IMR-90 (cell line): ENCODE measurements at regions not wholly inside any gene's neighbourhood (a gene's known extent, or its start where the extent isn't known, plus 50 kb on each side); places are given as distances from the start of the nearest gene placed in this dataset.

ENCODE experiments used
- ATAC-seq: fragments of 200-7000 bp; cut with Tn5 transposase; 2 replicates; pipeline ENCODE4 v1.9.1; 2020; ENCODE audit warnings: low read depth, mild to moderate bottlenecking, moderate library complexity
- BruUV-seq: library from RNA; stranded (reverse); fragments of 400-500 nt; replicated peaks from 2 replicates; lab custom pipeline; 2021; lab: Mats Ljungman, UMichigan
- CTCF ChIA-PET: fragments of 300-600 bp; formaldehyde crosslinking; extraction: SDS; loops from one replicate; lab custom pipeline; 2021; ENCODE audit warnings: antibody characterized with exemption; lab: Yijun Ruan, JAX
- POLR2A ChIA-PET: fragments of 300-600 bp; sonication (Branson Sonifier 250); formaldehyde crosslinking; loops from one replicate; lab custom pipeline; 2022; ENCODE audit warnings: antibody characterized with exemption; ENCODE audit not compliant: unreplicated experiment; lab: Charles Lee
- DNase-seq: peaks from one replicate; pipeline ENCODE4 v3.0.0; 2013
- H2AFZ ChIP-seq: replicated peaks from 2 replicates; pipeline ENCODE3; 2013; ENCODE audit warnings: low read length, mild to moderate bottlenecking; ENCODE audit not compliant: poor library complexity
- H2AK5ac ChIP-seq: 2 replicates; pipeline ENCODE4 v1.6.1; 2013; ENCODE audit warnings: low read depth, low read length, inconsistent platforms
- H2AK9ac ChIP-seq: replicated peaks from 2 replicates; pipeline ENCODE3; 2013; ENCODE audit warnings: mild to moderate bottlenecking, low read depth, low read length, moderate library complexity; ENCODE audit not compliant: poor library complexity
- H2BK120ac ChIP-seq: 2 replicates; pipeline ENCODE4 v1.6.1; 2013; ENCODE audit warnings: low read depth, low read length, inconsistent platforms
- H2BK15ac ChIP-seq: 3 replicates; pipeline ENCODE4 v1.6.1; 2013; ENCODE audit warnings: low read depth, low read length, inconsistent platforms
- H2BK20ac ChIP-seq: 2 replicates; pipeline ENCODE4 v1.6.1; 2013; ENCODE audit warnings: low read depth, mild to moderate bottlenecking, inconsistent platforms, low read length, moderate library complexity
- H2BK5ac ChIP-seq: 2 replicates; pipeline ENCODE4 v1.6.1; 2013; ENCODE audit warnings: mild to moderate bottlenecking, low read depth, low read length, inconsistent platforms; ENCODE audit not compliant: poor library complexity, severe bottlenecking
- H3K14ac ChIP-seq: replicated peaks from 2 replicates; pipeline ENCODE4 v1.6.1; 2013; ENCODE audit warnings: low read depth, low read length, inconsistent platforms
- H3K18ac ChIP-seq: 2 replicates; pipeline ENCODE4 v1.6.1; 2013; ENCODE audit warnings: low read depth, low read length, control low read depth
- H3K23ac ChIP-seq: 2 replicates; pipeline ENCODE4 v1.6.1; 2013; ENCODE audit warnings: low read depth, low read length, inconsistent platforms
- H3K27ac ChIP-seq: 2 replicates; pipeline ENCODE4 v1.5.1; 2013; ENCODE audit warnings: mild to moderate bottlenecking, control low read depth, low read length; ENCODE audit not compliant: insufficient read depth
- H3K27me3 ChIP-seq: 2 replicates; pipeline ENCODE4 v1.6.1; 2013; ENCODE audit warnings: low read length; ENCODE audit not compliant: control insufficient read depth, insufficient read depth
- H3K36me3 ChIP-seq: 2 replicates; pipeline ENCODE4 v1.6.1; 2013; ENCODE audit warnings: low read length, mixed read lengths; ENCODE audit not compliant: control insufficient read depth, insufficient read depth
- H3K4ac ChIP-seq: 2 replicates; pipeline ENCODE4 v1.6.1; 2013; ENCODE audit warnings: low read depth, low read length, inconsistent platforms
- H3K4me1 ChIP-seq: 2 replicates; pipeline ENCODE4 v1.6.1; 2013; ENCODE audit warnings: low read length, mixed read lengths; ENCODE audit not compliant: control insufficient read depth, insufficient read depth
- H3K4me2 ChIP-seq: 2 replicates; pipeline ENCODE4 v1.6.1; 2013; ENCODE audit warnings: low read depth, mild to moderate bottlenecking, control low read depth, low read length, moderate library complexity
- H3K4me3 ChIP-seq: 2 replicates; pipeline ENCODE4 v1.5.1; 2013; ENCODE audit warnings: low read depth, mild to moderate bottlenecking, control low read depth, low read length, moderate library complexity; ENCODE audit not compliant: insufficient read depth
- H3K56ac ChIP-seq: 2 replicates; pipeline ENCODE4 v1.6.1; 2013; ENCODE audit warnings: low read length, inconsistent platforms; ENCODE audit not compliant: insufficient read depth; ENCODE audit errors: extremely low read depth
- H3K79me1 ChIP-seq, 2 experiments: 2 replicates each; pipeline ENCODE4 v1.6.1; 2013; ENCODE audit warnings: low read length in 2 of 2, inconsistent platforms in 1 of 2, low read depth in 1 of 2
- H3K9ac ChIP-seq: 2 replicates; pipeline ENCODE4 v1.6.1; 2013; ENCODE audit warnings: low read depth, low read length, control low read depth
- H3K9me1 ChIP-seq: 2 replicates; pipeline ENCODE4 v1.6.1; 2013; ENCODE audit warnings: low read length, inconsistent platforms; ENCODE audit not compliant: insufficient read depth
- H3K9me3 ChIP-seq: 2 replicates; pipeline ENCODE4 v1.6.1; 2013; ENCODE audit warnings: low read length; ENCODE audit not compliant: control insufficient read depth, insufficient read depth
- H4K20me1 ChIP-seq: 2 replicates; pipeline ENCODE4 v1.6.1; 2013; ENCODE audit warnings: low read length, inconsistent platforms; ENCODE audit not compliant: insufficient read depth
- H4K5ac ChIP-seq: 2 replicates; pipeline ENCODE4 v1.6.1; 2013; ENCODE audit warnings: mild to moderate bottlenecking, low read depth, low read length, control low read depth
- H4K8ac ChIP-seq, 2 experiments: 2 replicates each; pipeline ENCODE4 v1.6.1; 2013; ENCODE audit warnings: low read depth in 2 of 2, low read length in 2 of 2, control low read depth in 1 of 2, inconsistent platforms in 1 of 2
- H4K91ac ChIP-seq: 2 replicates; pipeline ENCODE4 v1.6.1; 2013; ENCODE audit warnings: low read depth, low read length, inconsistent platforms; ENCODE audit not compliant: insufficient read depth
- BHLHE40 ChIP-seq: fragments of 150-350 bp; IDR thresholded peaks from 2 replicates; pipeline ENCODE4 v1.6.1; 2016; ENCODE audit warnings: mild to moderate bottlenecking, low read depth, low read length
- CEBPB ChIP-seq: IDR thresholded peaks from 2 replicates; pipeline ENCODE4 v1.6.1; 2012; ENCODE audit warnings: low read depth, low read length, improper control_type of control experiment
- CHD1 ChIP-seq: IDR thresholded peaks from 2 replicates; pipeline ENCODE4 v1.6.1; 2012; ENCODE audit warnings: low read depth, low read length, improper control_type of control experiment
- CTCF ChIP-seq: conservative IDR thresholded peaks from 2 replicates; pipeline ENCODE4 v1.5.1; 2012; ENCODE audit warnings: mild to moderate bottlenecking, low read depth, low read length, improper control_type of control experiment
- ELK1 ChIP-seq: fragments of 150-350 bp; IDR thresholded peaks from 2 replicates; pipeline ENCODE4 v1.6.1; 2016; ENCODE audit warnings: low read depth, mild to moderate bottlenecking, low read length, moderate library complexity, borderline replicate concordance
- FOS ChIP-seq: fragments of 150-350 bp; IDR thresholded peaks from 2 replicates; pipeline ENCODE4 v1.6.1; 2016; ENCODE audit warnings: low read depth, low read length
- MAFK ChIP-seq: IDR thresholded peaks from 2 replicates; pipeline ENCODE4 v1.6.1; 2012; ENCODE audit warnings: low read depth, low read length, improper control_type of control experiment
- MAZ ChIP-seq: IDR thresholded peaks from 2 replicates; pipeline ENCODE4 v1.6.1; 2012; ENCODE audit warnings: low read depth, mild to moderate bottlenecking, low read length, improper control_type of control experiment, moderate library complexity, borderline replicate concordance
- RAD21 ChIP-seq: IDR thresholded peaks from 2 replicates; pipeline ENCODE4 v1.6.1; 2012; ENCODE audit warnings: low read length, improper control_type of control experiment
- RCOR1 ChIP-seq: IDR thresholded peaks from 2 replicates; pipeline ENCODE4 v1.6.1; 2012; ENCODE audit warnings: mild to moderate bottlenecking, low read length, improper control_type of control experiment; ENCODE audit not compliant: insufficient replicate concordance
- RFX5 ChIP-seq: IDR thresholded peaks from 2 replicates; pipeline ENCODE4 v1.8.0; 2012; ENCODE audit warnings: low read depth, mild to moderate bottlenecking, low read length, moderate library complexity
- SMC3 ChIP-seq: fragments of 150-350 bp; IDR thresholded peaks from 2 replicates; pipeline ENCODE4 v1.6.1; 2016; ENCODE audit warnings: low read depth, mild to moderate bottlenecking, antibody characterized with exemption, low read length, moderate library complexity
- WGBS, 2 experiments: methylation state at CpG; one replicate each; pipeline versions ENCODE4 v1.1.5 to v1.1.7; 2013; ENCODE audit warnings: missing lambda C conversion rate in 2 of 2; ENCODE audit not compliant: insufficient read length in 1 of 2; ENCODE audit errors: extremely low coverage in 2 of 2; 5-methylcytosine and 5-hydroxymethylcytosine counted together
- dilution Hi-C: fragments of 300-500 bp; cut with HindIII; formaldehyde crosslinking; loops from one replicate; pipeline ENCODE4 v1.14.3; 2018; ENCODE audit warnings: low sequenced_read_pairs; ENCODE audit not compliant: unreplicated experiment
- in situ Hi-C: fragments of 300-500 bp; cut with MboI; formaldehyde crosslinking; loops from 3 replicates; pipeline ENCODE4 v1.14.3; 2019; ENCODE audit warnings: low sequenced_read_pairs, inconsistent platforms, mixed read lengths
- intact Hi-C: fragments of 100-400 bp; cut with micrococcal nuclease; formaldehyde crosslinking; loops from 2 replicates; pipeline ENCODE4 v1.10.0; 2022
- TF ChIP-seq, protein P1 (sequence below): fragments of 150-350 bp; IDR thresholded peaks from 2 replicates; pipeline ENCODE4 v1.6.1; 2017; ENCODE audit warnings: mild to moderate bottlenecking, antibody characterized with exemption, low read length, low read depth

DNA sequence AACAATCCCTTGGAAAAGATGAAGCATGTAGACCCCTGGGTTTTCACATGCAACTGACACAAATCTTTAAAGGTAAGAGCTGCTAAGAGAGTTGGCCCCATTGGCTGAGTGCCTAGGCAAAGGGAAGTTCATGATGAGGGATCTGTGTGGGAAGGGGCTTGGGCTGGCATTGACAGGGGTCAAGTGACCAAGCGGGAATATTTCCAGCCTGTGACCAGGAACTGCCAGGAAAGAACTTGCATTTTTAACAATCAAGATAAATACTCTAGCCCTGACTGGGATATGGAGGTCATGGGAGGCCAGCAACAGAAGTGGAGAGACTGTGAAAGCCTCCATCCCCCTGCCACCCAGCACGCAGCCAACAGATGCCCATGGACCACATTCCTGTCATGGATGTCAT is 361.1 kb upstream of the ATP10A start:
- Histone ChIP-seq H3K4me1 (no peaks in the 10 kb centered on the region), H2BK20ac (no peak overlapping the region), H2BK120ac (no peak overlapping the region), H3K36me3 (no peaks in the 10 kb centered on the region), H3K18ac (no peak overlapping the region), H4K5ac (no peak overlapping the region), H3K9me3 (peaks cover 14% of the 10 kb centered on the region; the same call in 1 of the 2 replicates), H3K56ac (no peak overlapping the region), H3K23ac (no peak overlapping the region), H2BK15ac (no peak overlapping the region), H2BK5ac (no peak overlapping the region), H2AK9ac (no peak overlapping the region), H3K4me3 (no peak overlapping the region), H4K91ac (no peak overlapping the region), H4K8ac (no peak overlapping the region), H3K14ac (no peak overlapping the region), H4K20me1 (no peaks in the 10 kb centered on the region), H3K4me2 (no peak overlapping the region), H2AK5ac (no peak overlapping the region), H3K27me3 (no peaks in the 10 kb centered on the region), H3K9me1 (no peaks in the 10 kb centered on the region), H3K79me1 (no peaks in the 10 kb centered on the region), H3K27ac (no peak overlapping the region), H3K4ac (no peak overlapping the region), H2AFZ (no peak overlapping the region), H3K9ac (no peak overlapping the region)
- dilution Hi-C loops = no loop called here
- ATAC-seq = no peak
- TF ChIP-seq ELK1 (no peak), BHLHE40 (no peak), RAD21 (no peak), RCOR1 (no peak), MAFK (no peak), MAZ (no peak), FOS (no peak), CEBPB (no peak), SMC3 (no peak), CTCF (no peak), CHD1 (no peak), RFX5 (no peak)
- TF ChIP-seq, protein P1, sequence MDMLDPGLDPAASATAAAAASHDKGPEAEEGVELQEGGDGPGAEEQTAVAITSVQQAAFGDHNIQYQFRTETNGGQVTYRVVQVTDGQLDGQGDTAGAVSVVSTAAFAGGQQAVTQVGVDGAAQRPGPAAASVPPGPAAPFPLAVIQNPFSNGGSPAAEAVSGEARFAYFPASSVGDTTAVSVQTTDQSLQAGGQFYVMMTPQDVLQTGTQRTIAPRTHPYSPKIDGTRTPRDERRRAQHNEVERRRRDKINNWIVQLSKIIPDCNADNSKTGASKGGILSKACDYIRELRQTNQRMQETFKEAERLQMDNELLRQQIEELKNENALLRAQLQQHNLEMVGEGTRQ = no peak
- ChIA-PET CTCF (no interaction called here), POLR2A (no interaction called here)
- no peak for DNase-seq
- WGBS, 2 experiments = no CpG with 5 or more reads among the region's 2 CpGs
- in situ Hi-C loops = no loop called here
- intact Hi-C loops = no loop called here
- BruUV-seq = no TSS peak
